Epithelial cell of prostate (primary cell): ENCODE measurements at regions not wholly inside any gene's neighbourhood (a gene's known extent, or its start where the extent isn't known, plus 50 kb on each side); places are given as distances from the start of the nearest gene placed in this dataset.
"Not testable (repeated sequence)": the region's sequence is repeated elsewhere in the genome, so short reads cannot be mapped to it uniquely, and the experiment has no call there.

Experiments used
- DNase-seq: peaks from one replicate; pipeline ENCODE4 v3.0.0-alpha.2; 2011; ENCODE audit warnings: low read depth, low spot score
- H3K27ac ChIP-seq: fragments of 450-650 bp; 2 replicates; pipeline ENCODE4 v1.5.1; 2017; ENCODE audit warnings: mild to moderate bottlenecking

GRCh38 chr9:72440378-72440777 is 75.4 kb upstream of the ZFAND5 start:
- H3K27ac ChIP-seq, result peak overlapping the region; percentile 98
- DNase-seq, result no peak

DNA sequence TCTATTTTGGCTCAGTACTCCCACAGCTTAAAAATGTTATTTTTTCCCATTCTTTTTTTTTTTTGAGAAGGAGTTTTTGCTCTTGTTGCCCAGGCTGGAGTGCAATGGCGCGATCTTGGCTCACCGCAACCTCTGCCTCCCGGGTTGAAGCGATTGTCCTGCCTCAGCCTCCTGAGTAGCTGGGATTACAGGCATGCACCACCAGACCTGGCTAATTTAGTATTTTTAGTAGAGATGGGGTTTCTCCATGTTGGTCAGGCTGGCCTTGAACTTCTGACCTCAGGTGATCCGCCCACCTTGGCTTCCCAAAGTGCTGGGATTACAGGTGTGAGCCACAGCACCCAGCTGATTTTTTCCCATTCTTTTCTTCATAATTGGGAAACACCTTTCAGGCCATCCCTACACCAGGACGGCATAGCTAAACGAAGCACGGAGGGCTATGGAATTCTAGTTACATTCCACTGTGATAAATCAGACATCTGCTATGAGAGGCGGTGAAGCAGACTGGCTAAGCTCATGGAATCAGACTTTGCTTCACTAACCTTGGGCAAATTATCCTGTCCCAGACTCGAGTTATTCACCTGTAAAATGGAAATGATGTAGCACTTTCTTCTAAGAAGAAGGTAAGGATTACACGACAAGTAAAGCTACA is 68.7 kb upstream of the ZFAND5 start:
- peak overlapping the region; percentile 24 for H3K27ac ChIP-seq
- DNase-seq, result not testable (repeated sequence)

DNA sequence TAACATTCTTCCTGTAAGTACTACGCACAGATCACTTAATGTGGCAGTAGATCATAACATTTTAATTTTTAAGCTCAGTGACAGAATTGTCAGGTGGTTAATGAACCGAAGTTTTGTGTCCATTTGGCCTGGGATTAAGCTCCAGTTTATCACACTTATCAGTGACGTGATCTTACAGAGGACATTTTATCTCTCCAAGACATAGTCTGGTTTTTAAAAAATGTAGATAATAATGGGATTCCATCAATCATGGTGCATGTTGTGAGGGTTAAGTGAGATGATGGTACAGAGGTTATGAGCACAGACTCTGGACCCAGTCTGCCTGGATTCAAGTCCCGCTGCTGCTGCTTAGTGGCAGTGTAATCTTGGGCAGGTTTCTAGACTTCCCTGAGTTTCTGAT is 66.0 kb upstream of the ZFAND5 start:
- no peak for DNase-seq
- H3K27ac ChIP-seq, result no peak overlapping the region

- DNase-seq, result no peak
- H3K27ac ChIP-seq, result no peak overlapping the region
These were observed 63.3 kb upstream of the ZFAND5 start for GRCh38 chr9:72428329-72428728.

- no peak for DNase-seq
- H3K27ac ChIP-seq, result no peak overlapping the region
These were observed 62.8 kb upstream of the ZFAND5 start for GRCh38 chr9:72427801-72428200.

DNA sequence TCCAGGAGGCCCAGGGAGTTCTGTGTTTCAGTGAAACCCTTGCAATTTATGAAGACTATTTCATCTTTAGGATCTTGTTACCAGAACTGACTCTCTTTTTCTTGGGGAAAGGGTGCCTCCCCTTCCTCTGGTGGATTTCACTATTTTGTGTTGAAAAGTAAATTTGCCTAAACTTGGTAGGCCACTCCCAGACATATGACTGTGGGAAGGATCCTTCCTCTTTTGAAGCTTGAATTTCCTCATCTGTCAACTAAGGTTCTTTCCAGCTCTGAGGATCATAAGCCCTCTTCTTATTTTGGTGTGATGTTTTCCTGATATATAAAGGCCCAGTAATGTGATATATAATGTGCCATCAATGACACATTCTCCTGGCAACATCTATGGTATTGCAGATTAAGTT is 59.1 kb upstream of the ZFAND5 start:
- no peak overlapping the region for H3K27ac ChIP-seq
- no peak for DNase-seq

DNA sequence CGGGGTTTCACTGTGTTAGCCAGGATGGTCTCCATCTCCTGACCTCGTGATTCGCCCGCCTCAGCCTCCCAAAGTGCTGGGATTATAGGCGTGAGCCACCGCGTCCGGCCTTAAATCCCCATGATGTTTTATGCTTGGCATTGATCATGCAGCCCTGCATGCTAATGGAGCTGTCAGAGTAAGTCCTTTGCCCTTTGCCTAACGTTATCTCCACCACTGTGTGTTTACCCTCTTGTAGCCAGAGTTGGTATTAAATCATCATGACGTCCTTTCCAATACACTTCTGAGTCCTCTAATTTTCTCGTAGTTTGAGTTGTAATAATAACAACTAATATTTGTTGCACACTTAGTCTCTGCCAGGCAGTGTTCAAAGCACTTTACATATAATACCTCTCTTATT is 57.2 kb upstream of the ZFAND5 start:
- no peak overlapping the region for H3K27ac ChIP-seq
- DNase-seq, result no peak

DNA sequence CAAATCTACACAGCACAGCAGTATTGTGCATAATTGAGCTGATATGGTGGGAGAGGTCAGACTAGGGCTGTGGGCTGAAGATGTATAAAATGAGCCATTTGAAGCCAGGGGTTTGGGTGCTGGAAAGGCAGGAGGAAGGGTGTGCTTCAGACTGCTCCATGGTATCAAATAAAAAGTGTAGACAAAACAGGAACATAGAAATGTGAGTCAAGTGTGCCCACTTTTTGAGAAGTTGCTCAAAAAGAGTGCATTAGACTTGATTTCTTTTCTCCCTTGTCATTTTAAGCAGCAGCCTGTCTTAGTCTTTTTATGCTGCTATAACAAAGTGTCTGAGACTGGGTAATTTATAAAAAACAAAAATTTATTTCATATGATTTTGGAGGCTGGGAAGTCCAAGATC is 55.8 kb upstream of the ZFAND5 start:
- DNase-seq, result no peak

DNA sequence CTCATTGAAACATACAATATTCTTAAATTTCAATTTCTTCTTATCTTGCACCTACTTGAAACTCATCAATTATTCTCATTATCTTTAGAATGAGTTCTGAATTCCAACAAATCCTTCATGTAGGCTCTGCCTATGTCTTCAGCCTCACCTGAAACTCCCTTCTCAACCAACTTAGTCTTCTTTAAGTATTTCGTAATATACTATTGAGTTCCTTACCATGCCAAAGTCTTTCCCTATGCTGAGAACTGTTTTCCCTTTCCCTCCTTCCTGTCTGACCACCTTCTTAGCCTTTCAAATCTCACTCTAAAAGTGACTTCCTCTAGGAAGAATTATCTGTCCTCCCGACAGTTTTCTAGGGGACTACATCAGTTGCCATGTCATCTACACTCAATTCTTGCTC is 50.9 kb upstream of the ZFAND5 start:
- no peak overlapping the region for H3K27ac ChIP-seq
- no peak for DNase-seq

More for the DNA sequence above, 55.8 kb upstream of the ZFAND5 start:
- no peak overlapping the region for H3K27ac ChIP-seq

- H3K27ac ChIP-seq, result no peak overlapping the region
- DNase-seq, result no peak
These were observed 50.2 kb upstream of the ZFAND5 start for GRCh38 chr9:72415163-72415562.
